Left cardiac atrium (tissue), 4 donors: ENCODE measurements at regions not wholly inside any gene's neighbourhood (a gene's known extent, or its start where the extent isn't known, plus 50 kb on each side); places are given as distances from the start of the nearest gene placed in this dataset.

ENCODE experiments used
- ATAC-seq, 2 donors: fragments of 200-7000 bp; cut with Tn5 transposase; one replicate each; pipeline ENCODE4 v1.9.1; 2020; ENCODE audit warnings: mild to moderate bottlenecking in 2 of 2, moderate library complexity in 2 of 2
- DNase-seq: peaks from one replicate; pipeline ENCODE4 v3.0.0-alpha.2; 2020
- intact Hi-C, 2 donors: fragments of 100-400 bp; cut with DNase I; formaldehyde crosslinking; loops; one replicate each; pipeline versions ENCODE4 v1.14.1 to v1.15.1; 2022 to 2023
- donor health status: DM: no; HTN: yes; CAD: no.
- donor health status: DM: no; HTN: yes; CAD: no; lungs with severe emphysema.
- donor health status: DM: yes; HTN: yes; CAD: no.
- donor health status: Dilated cardiomyopathy.

DNA sequence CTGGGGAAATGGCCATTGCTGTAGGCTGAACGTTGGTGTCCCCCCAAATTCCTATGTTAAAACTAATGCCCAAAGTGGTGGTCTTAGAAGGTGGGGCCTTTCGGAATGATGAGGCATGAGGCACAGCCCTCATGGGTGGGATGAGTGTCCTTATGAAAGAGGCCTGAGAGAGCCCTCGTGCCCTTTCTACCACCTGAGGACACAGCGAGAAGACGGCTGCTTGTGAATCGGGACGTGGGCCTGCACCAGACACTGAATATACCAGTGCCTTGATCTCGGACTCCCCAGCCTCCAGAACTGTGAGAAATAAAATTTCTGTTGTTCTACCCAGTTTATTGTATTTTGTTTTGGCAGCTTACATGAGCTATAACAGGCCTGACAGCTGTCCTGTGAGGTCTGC is 162.9 kb upstream of the B3GAT1 start:
- DNase-seq: no peak
- intact Hi-C loops: no loop called here
- no peak for ATAC-seq

DNA sequence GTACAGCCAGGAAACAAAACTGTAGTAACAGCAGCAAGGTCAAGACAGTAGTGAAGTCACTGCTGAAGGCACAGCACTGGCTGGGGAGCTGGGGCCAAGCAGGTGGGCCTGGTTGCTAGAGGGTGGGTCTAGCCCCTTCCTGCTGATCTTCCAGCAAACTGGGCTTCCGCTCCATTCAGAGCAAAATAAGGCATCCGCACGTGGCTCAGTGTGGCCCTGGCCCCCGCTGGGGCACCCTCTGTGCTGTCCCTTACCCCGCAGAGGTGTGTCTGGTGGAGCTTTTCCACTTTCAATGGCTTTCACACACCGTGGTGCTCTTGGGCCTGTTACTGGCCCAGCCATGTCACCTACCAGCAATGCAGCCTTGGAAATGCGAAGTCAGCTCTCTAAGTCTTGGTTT is 162.4 kb upstream of the B3GAT1 start:
- ATAC-seq (no peak), DNase-seq (no peak)
- intact Hi-C loops: no loop called here

DNA sequence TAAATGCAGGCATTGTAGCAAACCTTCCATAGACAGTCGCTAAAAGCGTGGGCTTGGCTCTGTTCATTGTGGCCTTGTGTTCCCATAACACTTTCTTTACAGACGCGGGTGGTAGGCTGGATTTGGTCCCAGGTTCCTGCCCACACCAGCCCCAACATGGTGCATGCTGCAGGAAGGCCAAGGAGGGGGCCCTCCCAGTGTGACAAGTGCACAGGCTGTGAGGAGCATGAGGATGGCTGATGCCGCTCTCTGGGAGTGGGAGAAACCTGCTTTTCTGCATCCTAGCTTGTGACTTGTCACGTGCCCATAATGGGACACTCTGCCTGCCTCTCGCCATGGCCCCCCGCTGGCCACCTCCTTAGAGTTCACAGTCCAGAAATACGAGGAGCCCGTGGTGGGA is 161.8 kb upstream of the B3GAT1 start:
- no peak for DNase-seq

DNA sequence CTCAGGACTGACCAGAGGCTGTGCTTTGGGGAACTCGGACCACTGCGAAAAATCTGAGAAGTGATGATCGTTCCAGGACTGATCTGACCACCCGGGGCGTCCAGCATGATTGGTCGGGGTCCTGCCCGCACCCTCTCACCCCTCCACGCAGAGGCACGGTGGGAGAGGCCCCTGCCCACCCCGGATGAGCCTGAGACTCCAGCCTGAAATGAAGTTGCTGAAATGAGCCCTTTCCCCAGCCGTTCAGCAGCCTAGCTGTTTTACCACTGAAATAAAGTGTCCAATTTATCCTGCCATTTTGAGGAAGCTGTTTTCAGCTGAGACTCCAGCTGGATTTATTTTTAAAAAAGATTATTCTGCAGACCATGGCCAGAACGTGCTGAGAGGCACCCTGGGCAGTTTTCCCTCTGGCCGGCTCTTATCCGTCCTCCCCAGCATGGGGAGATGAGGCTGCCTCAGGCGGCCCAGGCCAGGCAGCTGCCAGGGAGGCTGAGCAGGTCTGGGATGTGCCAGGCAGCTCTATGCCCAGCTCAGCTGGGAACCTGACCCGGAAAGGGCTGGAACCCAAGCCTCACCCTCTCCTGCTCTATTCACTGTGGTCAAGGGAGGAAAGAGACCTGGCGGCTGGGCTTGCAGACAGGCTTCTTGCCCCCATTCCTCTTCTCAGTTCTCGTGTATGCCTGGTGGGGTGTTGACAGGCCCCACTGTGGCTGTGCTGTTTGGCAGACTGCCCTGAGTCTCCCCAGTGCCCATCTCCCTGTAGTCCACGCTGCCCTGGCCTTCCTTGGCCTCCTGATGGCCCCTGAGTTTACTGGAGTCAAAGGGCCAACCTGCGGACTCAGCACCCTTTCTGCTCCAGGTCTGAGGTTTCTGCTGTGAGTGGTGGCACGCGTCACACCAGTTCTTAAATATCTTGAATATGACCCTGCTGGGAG is 161.0 kb upstream of the B3GAT1 start:
- ATAC-seq: peak in 1 of 2 donors; percentile 73
- no peak for DNase-seq
- intact Hi-C loops: no loop called here

More for the DNA sequence above, 161.8 kb upstream of the B3GAT1 start:
- intact Hi-C loops: no loop called here
- ATAC-seq: peak in 1 of 2 donors; percentile 13

DNA sequence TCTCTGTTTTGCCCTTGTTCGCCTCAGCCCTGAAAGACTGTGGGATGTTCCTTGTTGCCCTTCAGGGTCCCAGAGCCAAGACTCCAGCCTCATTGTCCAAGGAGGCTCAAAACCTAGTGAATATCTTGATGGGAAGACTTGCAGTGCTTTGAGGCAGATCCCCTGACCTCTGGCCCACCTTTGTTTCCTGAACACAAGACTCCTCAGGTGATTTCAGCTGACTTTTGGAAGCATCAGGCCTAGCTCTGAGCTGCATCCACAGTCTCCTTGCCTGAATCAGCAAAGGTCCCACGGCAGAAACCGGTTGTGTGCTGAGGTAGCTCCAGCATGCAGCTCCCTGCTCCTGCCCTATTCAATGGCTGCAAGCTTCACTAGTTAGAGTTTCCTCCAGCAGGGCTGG is 159.3 kb upstream of the B3GAT1 start:
- DNase-seq (no peak), ATAC-seq (no peak)
- intact Hi-C loops: no loop called here

DNA sequence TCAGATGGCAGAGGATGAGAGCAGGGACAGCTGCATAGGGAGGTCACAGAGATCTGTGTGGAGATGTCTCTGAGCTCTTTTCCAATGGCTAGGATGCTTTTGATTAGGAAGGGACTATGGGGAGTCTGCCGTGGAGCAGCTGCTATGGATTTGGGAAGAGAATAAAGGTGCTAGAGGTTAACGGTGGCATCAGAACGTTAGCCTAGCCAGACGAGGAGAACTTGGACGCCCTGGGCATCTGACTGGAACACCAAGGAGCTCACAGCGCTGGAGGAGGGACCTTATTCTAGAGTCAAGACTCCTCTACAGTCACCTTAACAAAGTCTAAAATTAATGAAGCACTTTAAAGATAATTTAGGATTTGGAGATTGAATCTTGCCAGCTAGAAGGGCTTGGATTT is 157.2 kb upstream of the B3GAT1 start:
- DNase-seq: no peak
- ATAC-seq: no peak
- intact Hi-C loops: no loop called here

DNA sequence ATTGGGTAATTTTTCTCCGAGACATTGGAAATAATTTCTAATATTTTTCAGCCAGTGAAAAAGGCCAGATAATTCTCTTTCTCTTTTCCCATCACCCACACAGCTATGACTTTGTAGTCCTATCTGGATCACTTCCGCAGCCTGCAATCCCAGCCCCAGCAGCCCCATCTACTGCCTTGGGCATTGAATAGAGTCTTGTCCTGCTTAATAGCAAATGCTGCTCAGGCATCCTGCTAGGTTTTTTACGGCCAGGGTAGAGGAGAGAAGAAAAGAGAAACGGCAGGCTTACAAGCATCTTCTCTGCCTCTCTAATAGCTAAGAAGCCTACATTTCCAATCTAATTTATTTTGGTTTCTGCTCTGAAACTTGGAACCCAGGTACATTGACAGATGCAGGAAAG is 154.3 kb upstream of the B3GAT1 start:
- ATAC-seq (no peak), DNase-seq (no peak)
- intact Hi-C loops: no loop called here

DNA sequence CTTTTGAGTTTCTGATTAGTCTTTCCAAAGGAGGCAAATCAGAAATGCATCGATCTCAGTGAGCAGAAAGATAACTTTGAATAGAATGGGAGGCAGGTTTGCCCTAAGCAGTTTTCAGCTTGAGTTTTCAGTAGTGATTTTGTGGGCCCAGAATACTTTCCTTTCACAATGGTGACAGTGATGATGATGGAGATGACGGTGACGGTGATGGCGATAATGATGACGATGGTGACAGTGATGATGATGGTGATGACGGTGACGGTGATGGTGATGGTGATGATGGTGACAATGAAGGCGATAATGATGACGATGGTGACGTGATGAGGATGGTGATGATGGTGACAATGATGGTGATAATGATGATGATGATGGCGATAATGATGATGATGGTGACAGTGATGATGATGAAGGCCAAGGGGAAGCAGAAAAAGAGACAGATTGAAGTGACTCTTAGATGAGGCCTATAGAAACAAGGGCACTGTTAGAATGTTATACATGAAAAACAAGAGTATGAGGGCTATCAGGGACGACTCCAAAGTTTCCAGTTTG is 153.4 kb upstream of the B3GAT1 start:
- no peak for DNase-seq
- intact Hi-C loops: no loop called here
- no peak for ATAC-seq

DNA sequence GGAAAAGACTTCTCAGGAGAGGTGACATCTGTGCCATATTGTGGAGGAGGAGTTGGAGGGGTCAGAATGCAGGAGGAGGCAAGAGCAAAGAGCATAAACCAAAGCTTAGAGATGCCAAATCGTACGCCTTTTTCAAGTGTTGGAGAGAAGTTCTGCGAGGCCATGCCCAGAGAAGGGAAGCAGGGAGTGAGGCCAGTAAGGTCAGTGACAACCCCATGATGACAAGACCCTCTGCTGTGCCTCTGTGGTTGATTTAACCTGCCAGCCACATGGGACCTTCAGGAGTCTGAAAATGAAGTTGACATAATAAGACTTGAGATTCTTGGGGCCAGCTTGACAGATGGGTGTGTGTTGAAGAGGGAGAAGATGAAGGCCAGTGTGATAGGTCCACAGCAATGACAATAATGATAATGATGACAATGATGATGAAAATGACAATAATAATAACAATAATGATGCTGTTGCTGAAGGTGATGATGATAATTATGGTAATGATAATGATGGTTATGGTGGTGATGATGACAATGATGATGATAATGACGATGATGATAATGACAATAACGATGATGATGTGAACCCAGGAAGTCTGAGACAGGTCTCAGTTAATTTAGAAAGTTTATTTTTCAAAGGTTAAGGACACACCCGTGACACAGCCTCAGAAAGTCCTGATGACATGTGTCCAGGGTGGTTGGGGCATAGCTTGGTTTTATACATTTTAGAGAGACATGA is 152.6 kb upstream of the B3GAT1 start:
- ATAC-seq (no peak), DNase-seq (no peak)
- intact Hi-C loops: no loop called here

DNA sequence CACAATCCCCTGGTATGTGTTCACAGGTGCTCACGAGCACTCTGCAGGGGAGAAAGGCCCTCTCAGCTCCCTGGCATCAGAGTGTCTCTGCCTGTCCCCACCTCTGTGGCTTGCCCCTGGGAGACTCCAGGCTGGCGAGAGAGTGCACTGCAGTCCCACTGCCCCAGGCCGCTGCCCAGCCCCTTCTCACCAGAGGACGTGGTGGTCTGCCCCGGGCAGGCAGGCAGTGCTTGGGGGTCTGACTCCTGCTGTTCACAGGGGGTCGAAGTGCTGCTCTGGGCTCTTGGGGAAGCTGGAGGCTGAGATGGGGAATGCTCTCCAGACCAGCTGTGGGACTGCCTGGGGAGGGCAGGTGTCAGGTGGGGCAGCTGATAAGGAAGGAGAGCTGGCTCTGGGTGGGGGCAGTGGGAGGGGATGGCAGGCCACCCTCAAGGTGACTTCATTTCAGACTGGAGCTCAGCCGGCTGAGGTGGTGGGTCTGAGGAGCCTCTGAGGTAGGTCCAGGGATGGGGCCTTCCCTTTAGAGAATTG is 151.0 kb upstream of the B3GAT1 start:
- no peak for ATAC-seq
- DNase-seq: no peak
- intact Hi-C loops: no loop called here

DNA sequence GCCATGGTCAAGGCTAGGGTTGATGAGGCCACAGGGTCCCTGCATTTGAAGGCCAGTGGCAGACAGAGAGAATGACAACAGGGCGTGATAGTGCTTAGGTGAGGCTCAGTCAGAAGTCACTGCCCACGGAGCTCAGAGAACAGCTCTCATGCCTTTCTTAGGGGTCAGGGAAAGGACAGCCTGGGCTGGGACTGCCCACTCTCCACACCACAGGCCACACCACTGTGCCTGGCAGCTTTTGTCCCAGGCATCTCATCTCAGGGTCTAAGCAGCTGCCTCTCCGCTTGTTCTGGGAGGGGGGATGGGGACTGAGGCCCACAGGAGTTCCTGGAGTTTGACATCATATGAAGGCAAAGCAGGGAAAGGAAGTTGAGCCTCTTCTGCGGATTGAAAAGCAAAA is 150.2 kb upstream of the B3GAT1 start:
- no peak for ATAC-seq
- intact Hi-C loops: no loop called here
- DNase-seq: no peak

DNA sequence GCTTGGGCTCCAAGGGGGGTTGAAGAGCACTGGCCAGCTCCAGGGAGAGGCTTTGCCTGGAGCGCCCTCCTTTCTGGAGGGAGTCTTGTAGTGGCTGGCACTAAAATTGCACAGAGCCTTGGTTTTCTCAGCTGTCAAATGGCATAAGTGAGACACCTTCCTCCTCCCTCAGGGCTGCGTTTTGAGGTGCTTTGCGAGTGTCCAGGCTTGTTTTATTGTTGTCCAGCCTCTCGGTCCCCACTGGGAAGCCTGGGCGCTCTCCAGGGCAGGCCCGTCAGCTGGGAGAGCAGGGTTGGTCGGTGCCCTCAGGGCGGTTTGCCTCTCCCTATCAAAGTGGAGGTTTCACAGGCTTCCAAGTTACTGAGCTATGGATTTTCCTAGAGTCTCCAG is 149.3 kb upstream of the B3GAT1 start:
- DNase-seq (no peak), ATAC-seq (no peak)
- intact Hi-C loops: no loop called here

DNA sequence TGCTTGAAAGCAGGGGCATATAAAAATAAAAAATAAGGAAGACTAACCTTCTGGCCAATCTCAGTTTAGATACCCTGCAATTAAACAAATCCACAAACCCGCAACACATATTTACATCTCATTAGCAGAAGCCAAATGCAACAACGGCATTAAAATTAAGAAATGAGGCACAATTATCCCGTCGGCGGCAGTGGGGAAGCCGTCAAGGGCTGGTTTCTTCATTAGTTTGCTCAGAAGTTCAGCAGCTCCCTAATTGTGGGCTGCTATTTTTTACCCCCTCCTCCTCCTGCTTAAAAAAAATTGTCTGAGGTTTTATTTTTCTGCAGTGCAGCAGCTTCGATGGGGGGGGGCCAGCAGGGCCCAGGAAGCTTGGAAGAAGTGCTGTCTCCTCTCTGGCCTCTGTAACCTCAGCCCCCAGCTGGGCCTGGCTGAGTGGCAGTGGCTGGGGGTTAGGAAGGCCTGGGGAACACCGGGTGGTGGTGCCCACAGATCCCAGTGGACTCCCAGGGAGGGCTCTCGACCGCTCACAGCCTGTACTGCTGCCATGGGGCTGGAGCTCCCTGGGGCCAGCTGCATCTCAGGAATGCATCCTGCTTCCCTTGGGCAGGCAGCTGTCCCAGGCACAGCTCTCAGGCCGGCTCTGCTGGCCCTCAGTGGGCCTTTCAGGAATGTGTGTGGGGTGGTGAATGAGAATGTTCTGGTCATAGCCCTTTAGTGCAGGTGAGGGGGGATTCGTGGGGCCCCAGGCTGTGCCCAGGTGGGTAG is 148.7 kb upstream of the B3GAT1 start:
- DNase-seq (no peak), ATAC-seq (no peak)
- intact Hi-C loops: no loop called here

DNA sequence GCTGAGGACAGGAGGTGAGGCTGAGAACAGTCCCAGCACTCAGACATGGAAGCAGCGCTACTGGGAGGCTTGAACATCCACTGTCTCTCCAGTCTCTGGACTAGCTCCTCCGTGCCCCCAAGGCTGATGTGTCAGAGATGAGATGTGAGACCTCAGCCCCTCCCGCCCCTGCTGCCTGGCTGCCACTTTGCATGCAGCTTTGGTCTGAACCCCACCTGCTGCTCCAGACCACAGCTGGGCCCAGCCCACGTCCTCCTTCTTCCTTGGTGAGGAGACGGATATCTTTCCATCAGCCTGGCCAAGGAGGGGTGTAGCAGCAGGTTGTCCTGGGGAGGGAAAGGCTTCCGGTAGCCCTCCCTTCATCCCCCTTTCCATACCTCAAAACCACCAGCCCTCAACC is 148.0 kb upstream of the B3GAT1 start:
- intact Hi-C loops: no loop called here
- no peak for ATAC-seq
- no peak for DNase-seq

DNA sequence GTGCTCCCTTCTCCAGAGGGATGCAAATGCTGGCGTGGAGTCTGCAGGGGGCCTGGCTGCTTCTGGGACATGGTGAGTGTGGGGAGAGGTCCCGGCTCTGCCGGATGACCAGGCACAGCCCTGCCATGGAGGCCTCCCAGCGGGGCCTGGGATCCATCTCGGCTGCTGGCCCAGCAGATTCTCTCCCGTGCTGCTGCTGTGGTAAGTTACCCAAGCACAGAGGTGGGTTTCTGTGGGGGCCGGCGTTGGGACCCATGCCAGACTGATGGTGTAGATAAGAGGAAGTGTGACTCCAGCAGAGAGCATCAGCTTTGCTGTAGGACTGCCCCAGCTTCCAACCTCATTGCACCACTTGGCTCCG is 147.5 kb upstream of the B3GAT1 start:
- no peak for ATAC-seq
- intact Hi-C loops: no loop called here
- no peak for DNase-seq

DNA sequence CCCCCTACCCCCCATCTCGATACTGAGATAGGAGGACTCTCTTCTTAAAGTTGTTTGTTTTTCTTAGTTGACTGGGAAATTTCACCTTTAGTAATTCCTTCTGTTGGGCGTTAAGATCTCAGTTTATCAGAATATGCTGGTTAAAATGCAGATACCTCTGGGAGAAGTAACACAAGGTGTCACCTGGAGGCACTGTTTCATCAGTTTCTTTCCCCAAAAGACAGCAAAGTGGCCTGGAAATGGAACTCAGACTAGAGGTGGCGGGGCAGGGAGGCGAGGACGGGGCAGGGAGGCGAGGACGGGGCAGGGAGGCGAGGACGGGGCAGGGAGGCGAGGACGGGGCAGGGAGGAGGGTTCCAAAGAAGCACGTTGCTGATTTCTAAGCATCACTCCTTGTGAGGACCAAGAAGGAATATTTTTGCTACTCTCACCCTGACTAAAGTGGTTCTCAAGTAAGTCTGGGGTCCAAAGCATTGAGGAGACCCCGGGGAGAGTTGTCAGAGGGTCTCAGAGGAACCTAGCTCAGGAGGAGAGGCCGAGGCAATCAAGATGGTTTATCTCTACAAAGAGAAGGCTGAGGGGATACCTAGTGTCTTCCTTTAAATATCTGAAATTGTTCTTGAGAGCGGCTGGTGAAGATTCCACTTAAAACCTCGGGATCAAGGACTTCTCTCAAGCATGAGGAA is 147.0 kb upstream of the B3GAT1 start:
- DNase-seq: no peak
- intact Hi-C loops: no loop called here
- no peak for ATAC-seq

DNA sequence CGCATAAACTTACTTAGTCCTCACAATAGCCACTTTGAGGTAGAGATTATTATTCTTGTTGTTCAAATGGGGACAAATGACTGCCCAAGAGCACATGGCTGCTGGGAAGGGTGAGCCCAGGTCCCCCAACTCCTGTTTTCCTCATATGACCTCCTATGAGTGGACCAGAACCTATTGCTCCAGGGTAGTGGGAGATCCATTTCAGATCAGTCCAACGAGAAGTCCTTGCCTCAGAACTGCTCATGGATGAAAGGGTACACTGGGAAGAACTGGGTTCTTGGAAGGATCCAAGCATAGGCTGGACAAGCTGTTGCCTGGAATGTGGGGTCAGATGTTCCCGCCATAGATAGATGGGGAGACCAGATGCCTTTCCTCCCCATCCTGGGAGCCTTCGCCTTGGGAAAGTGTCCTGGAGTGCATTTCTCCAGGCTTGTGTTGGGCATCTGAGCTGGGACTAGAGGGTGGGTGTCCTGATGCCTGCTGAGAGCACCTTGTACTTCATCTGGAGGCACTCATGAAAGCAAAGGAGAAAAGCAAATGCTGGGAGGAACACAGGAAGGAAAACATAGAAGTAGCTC is 146.3 kb upstream of the B3GAT1 start:
- DNase-seq (no peak), ATAC-seq (no peak)
- intact Hi-C loops: no loop called here

DNA sequence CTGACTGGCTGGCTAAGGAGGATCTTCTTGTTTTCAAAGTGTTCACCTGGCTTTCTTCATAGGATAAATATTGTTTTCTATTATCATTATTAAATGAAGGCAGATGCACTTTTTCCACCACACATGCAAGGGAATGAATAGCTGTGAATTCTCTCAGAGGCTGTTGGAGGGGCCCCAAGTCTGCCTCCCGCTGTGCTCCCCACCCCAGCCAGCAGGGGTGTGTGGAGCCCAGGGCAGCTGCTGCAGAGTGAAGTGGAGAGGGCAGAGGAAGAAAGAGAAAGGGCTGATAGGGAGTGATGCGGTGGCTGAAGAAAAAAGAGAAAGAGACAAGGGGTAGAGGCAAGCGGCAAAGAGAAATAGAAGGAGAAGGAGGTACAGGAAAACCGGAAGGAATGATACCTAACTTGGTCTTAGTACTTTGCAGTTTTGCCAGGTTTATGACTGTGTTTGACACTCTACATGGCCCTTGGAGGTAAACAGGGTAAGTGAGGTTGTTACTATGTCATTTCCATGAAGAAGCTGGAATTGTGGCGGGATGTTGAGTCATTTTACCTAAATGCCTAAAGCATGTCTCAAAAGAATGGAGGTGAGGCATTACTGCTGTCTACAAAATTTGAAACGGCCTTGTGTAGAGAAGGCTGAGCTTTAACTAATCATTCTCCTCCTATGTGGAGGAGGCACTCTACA is 145.7 kb upstream of the B3GAT1 start:
- ATAC-seq (no peak), DNase-seq (no peak)
- intact Hi-C loops: no loop called here
